HUDEP-2 (cell line): ENCODE measurements at regions not wholly inside any gene's neighbourhood (a gene's known extent, or its start where the extent isn't known, plus 50 kb on each side); places are given as distances from the start of the nearest gene placed in this dataset.
A peak's percentile ranks its signal among the peaks of the same experiment; 100 is the strongest.
"Not testable (repeated sequence)": the region's sequence is repeated elsewhere in the genome, so short reads cannot be mapped to it uniquely, and the experiment has no call there.

Experiments used
- DNase-seq, 76 experiments: peaks; one replicate each; lab custom pipeline; 2025; ENCODE audit not compliant: unreplicated experiment in 76 of 76; lab: John Stamatoyannopoulos, UW

GRCh38 chrX:102784550-102784949 is 64.0 kb downstream of the GPRASP3 start:
- DNase-seq: no peak

GRCh38 chrX:102787283-102787682 is 66.7 kb downstream of the GPRASP3 start:
- no peak for DNase-seq

GRCh38 chrX:102808336-102808735 is 87.8 kb downstream of the GPRASP3 start:
- DNase-seq: peak in 1 of 76 experiments; percentile 82

GRCh38 chrX:102818269-102818668 is 97.7 kb downstream of the GPRASP3 start:
- DNase-seq: not testable (repeated sequence)

GRCh38 chrX:102832661-102833060 is 104.4 kb upstream of the RAB40AL start:
- DNase-seq: no peak

GRCh38 chrX:102833136-102833535 is 103.9 kb upstream of the RAB40AL start:
- DNase-seq: no peak

- DNase-seq: peak in 17 of 76 experiments; percentile 0 to 15 (median 2)
These were observed 101.4 kb upstream of the RAB40AL start for GRCh38 chrX:102835504-102836146.

GRCh38 chrX:102837847-102838246 is 99.2 kb upstream of the RAB40AL start:
- DNase-seq: peak in 9 of 76 experiments; percentile 0 to 28 (median 2)

- peak in 1 of 76 experiments; percentile 2 for DNase-seq
These were observed 96.0 kb upstream of the RAB40AL start for GRCh38 chrX:102840871-102841705.

- no peak for DNase-seq
These were observed 95.4 kb upstream of the RAB40AL start for GRCh38 chrX:102841706-102842003.

- no peak for DNase-seq
These were observed 92.1 kb upstream of the RAB40AL start for GRCh38 chrX:102845020-102845419.

- DNase-seq: no peak
These were observed 90.4 kb upstream of the RAB40AL start for GRCh38 chrX:102846544-102847236.

GRCh38 chrX:102847362-102847761 is 89.7 kb upstream of the RAB40AL start:
- no peak for DNase-seq

GRCh38 chrX:102849396-102849795 is 87.7 kb upstream of the RAB40AL start:
- no peak for DNase-seq

GRCh38 chrX:102858826-102859549 is 78.1 kb upstream of the RAB40AL start:
- DNase-seq: not testable (repeated sequence)

- no peak for DNase-seq
These were observed 77.6 kb upstream of the RAB40AL start for GRCh38 chrX:102859550-102859871.

- DNase-seq: no peak
These were observed 76.8 kb upstream of the RAB40AL start for GRCh38 chrX:102860235-102860634.

GRCh38 chrX:102863735-102864134 is 73.3 kb upstream of the RAB40AL start:
- peak in 71 of 76 experiments; percentile 1 to 78 (median 48) for DNase-seq

- DNase-seq: no peak
These were observed 70.0 kb upstream of the RAB40AL start for GRCh38 chrX:102866981-102867656.

GRCh38 chrX:102883491-102883890 is 53.6 kb upstream of the RAB40AL start:
- no peak for DNase-seq
